ENCODE measurements at regions not wholly inside any gene's neighbourhood (a gene's known extent, or its start where the extent isn't known, plus 50 kb on each side); places are given as distances from the start of the nearest gene placed in this dataset.

GRCh38 chr5:160504906-160505305, 83.3 kb downstream of the PTTG1 start:
- Histone ChIP-seq H2BK12ac (ENCODE audit: low read length) (no peak overlapping the region), H3K9me3 (replicated peaks in 1 of 2; ENCODE audit: control insufficient read depth in 2 of 2, insufficient read depth in 1 of 2, low read depth in 1 of 2, low read length in 2 of 2) (peaks cover 0 to 2% of the 10 kb centered on the region in 2 donors), H3K4me1 (ENCODE audit: control insufficient read depth in 2 of 2, insufficient read depth in 1 of 2, low read depth in 1 of 2, low read length in 2 of 2) (peaks cover 1 to 4% of the 10 kb centered on the region in 2 donors), H3K4me3 (ENCODE audit: low read length in 2 of 2) (peak overlapping the region in 1 of 2 donors; percentile 3), H4K91ac (ENCODE audit: low read depth, low read length, poor library complexity) (peak overlapping the region; percentile 44), H2BK15ac (ENCODE audit: low read length) (no peak overlapping the region), H3K4me2 (ENCODE audit: insufficient read depth, low read length, poor library complexity, severe bottlenecking) (no peak overlapping the region), H3K18ac (ENCODE audit: low read length) (no peak overlapping the region), H3K14ac (ENCODE audit: low read length) (no peak overlapping the region), H3K4ac (ENCODE audit: low read length) (no peak overlapping the region), H3K27ac (replicated peaks; ENCODE audit: low read length) (no peak overlapping the region), H3K9ac (ENCODE audit: low read depth, low read length, poor library complexity) (peak overlapping the region; percentile 13), H4K8ac (ENCODE audit: low read depth, low read length) (peak overlapping the region; percentile 66), H3K27me3 (ENCODE audit: control insufficient read depth in 3 of 3, insufficient read depth in 3 of 3, low read depth in 1 of 3, low read length in 3 of 3) (no peaks in the 10 kb centered on the region), H2AK5ac (ENCODE audit: low read depth, low read length) (no peak overlapping the region), H2AFZ (ENCODE audit: low read length) (no peak overlapping the region), H2BK5ac (ENCODE audit: low read length) (no peak overlapping the region), H2BK120ac (ENCODE audit: low read depth, low read length) (no peak overlapping the region), H3K79me1 (ENCODE audit: low read depth, low read length) (no peaks in the 10 kb centered on the region), H3K36me3 (replicated peaks in 1 of 2; ENCODE audit: control insufficient read depth in 2 of 2, insufficient read depth in 2 of 2, low read length in 2 of 2) (no peaks in the 10 kb centered on the region), H3K23ac (ENCODE audit: low read depth, low read length, poor library complexity) (no peak overlapping the region)
- 100% methylated on average over 2 of the region's 2 CpGs; no CpG with 5 or more reads in 1 of the 2 donors for WGBS, 2 donors (ENCODE audit: extremely low coverage in 2 of 2, insufficient read length in 2 of 2, insufficient replicate concordance in 1 of 2)
- DNase-seq (ENCODE audit: low spot score): no peak

DNA sequence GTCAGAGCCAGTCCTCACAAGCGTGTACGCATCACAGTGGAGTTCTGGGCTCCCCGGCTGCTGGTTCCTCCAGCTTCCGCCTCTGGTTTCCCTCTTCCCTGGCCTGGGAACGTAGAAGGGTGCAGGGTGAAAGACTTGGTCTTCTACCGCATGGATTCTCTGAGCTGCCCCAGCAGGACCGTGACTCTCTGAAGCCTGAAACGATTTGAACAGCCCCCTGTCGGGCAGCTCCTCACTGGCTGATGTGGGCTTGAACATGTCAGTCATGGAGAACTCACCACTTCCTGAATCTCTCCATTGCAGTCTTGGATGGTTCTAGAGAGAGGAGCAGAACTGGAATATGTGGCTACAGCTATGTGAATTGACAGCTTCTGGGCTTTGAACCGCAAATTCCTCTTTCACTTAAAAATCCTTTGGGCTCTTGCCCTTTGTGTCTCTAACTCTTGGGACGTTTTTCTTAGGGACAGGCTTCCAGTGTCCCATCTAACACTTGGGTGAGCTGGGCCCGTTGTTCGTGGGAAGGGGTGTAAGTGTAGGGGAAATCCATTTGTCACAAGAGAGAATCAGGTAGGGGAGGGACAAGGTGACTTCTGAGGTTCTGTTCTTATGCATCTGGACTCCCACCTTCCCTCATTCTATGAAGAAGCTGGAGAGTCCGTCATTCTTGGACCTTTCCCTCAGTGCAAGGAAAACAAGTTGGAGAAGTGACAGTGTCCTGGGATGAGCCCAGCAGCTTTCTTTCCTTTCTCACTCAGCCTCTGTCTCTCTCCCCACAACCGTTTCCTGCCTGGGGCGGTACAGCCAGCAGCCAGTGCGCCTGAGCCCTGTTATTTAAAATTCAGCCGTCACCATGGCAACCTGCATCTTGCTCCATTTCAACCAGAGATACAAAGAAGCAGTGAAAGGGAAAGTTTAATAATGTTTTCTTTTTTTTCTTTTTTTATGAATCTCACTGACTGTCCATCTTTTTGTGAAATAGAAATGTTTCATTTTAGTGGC, 84.7 kb downstream of the PTTG1 start:
- Histone ChIP-seq H2BK12ac (ENCODE audit: low read length) (no peak overlapping the region), H3K27me3 (ENCODE audit: control insufficient read depth in 3 of 3, insufficient read depth in 3 of 3, low read depth in 1 of 3, low read length in 3 of 3) (no peaks in the 10 kb centered on the region), H3K23ac (ENCODE audit: low read depth, low read length, poor library complexity) (no peak overlapping the region), H3K4me3 (ENCODE audit: low read length in 2 of 2) (no peak overlapping the region), H4K8ac (ENCODE audit: low read depth, low read length) (no peak overlapping the region), H3K18ac (ENCODE audit: low read length) (no peak overlapping the region), H3K27ac (replicated peaks; ENCODE audit: low read length) (no peak overlapping the region), H2BK5ac (ENCODE audit: low read length) (no peak overlapping the region), H3K79me1 (ENCODE audit: low read depth, low read length) (no peaks in the 10 kb centered on the region), H3K9me3 (replicated peaks in 1 of 2; ENCODE audit: control insufficient read depth in 2 of 2, insufficient read depth in 1 of 2, low read depth in 1 of 2, low read length in 2 of 2) (peaks cover 0 to 2% of the 10 kb centered on the region in 2 donors), H3K9ac (ENCODE audit: low read depth, low read length, poor library complexity) (no peak overlapping the region), H2BK15ac (ENCODE audit: low read length) (no peak overlapping the region), H3K14ac (ENCODE audit: low read length) (no peak overlapping the region), H3K36me3 (replicated peaks in 1 of 2; ENCODE audit: control insufficient read depth in 2 of 2, insufficient read depth in 2 of 2, low read length in 2 of 2) (no peaks in the 10 kb centered on the region), H4K91ac (ENCODE audit: low read depth, low read length, poor library complexity) (no peak overlapping the region), H2AFZ (ENCODE audit: low read length) (peak overlapping the region; percentile 73), H2BK120ac (ENCODE audit: low read depth, low read length) (no peak overlapping the region), H2AK5ac (ENCODE audit: low read depth, low read length) (no peak overlapping the region), H3K4me1 (ENCODE audit: control insufficient read depth in 2 of 2, insufficient read depth in 1 of 2, low read depth in 1 of 2, low read length in 2 of 2) (peaks cover 0 to 4% of the 10 kb centered on the region in 2 donors), H3K4me2 (ENCODE audit: insufficient read depth, low read length, poor library complexity, severe bottlenecking) (no peak overlapping the region), H3K4ac (ENCODE audit: low read length) (no peak overlapping the region)
- WGBS, 2 donors (ENCODE audit: extremely low coverage in 2 of 2, insufficient read length in 2 of 2, insufficient replicate concordance in 1 of 2): no CpG with 5 or more reads among the region's 18 CpGs
- no peak for DNase-seq (ENCODE audit: low spot score)

DNA sequence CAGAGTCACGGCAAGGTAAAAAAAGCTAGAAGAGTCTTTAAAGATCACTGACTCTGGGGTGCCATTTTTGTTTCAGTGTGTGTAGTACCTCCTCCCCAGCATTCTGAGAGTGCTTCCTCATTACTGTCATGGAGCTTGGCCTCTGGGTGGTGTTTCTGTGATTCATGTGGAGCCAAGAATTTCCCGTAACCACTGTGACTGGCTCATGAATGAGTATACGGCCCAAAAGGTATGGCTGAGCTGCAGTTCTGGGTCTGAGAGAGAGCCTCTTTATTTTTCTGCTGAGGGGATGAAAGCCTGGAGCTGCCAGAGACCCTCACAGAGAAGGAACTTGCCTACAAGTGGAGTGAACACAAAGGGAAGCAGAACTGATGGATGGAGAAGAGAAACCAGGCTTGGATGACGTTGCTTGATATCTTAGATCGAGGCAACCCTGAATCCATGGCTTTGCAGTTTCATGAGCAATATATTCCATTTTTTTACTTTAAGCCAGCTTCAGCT, 85.6 kb downstream of the PTTG1 start:
- H3K18ac ChIP-seq (ENCODE audit: low read length): no peak overlapping the region
- H3K14ac ChIP-seq (ENCODE audit: low read length): no peak overlapping the region
- no peak overlapping the region for H2BK12ac ChIP-seq (ENCODE audit: low read length)
- no peak overlapping the region for H3K4me3 ChIP-seq (ENCODE audit: low read length in 2 of 2)
- H2BK15ac ChIP-seq (ENCODE audit: low read length): no peak overlapping the region
- H3K23ac ChIP-seq (ENCODE audit: low read depth, low read length, poor library complexity): no peak overlapping the region
- H3K27me3 ChIP-seq (ENCODE audit: control insufficient read depth in 3 of 3, insufficient read depth in 3 of 3, low read depth in 1 of 3, low read length in 3 of 3): no peaks in the 10 kb centered on the region
- no peaks in the 10 kb centered on the region for H3K79me1 ChIP-seq (ENCODE audit: low read depth, low read length)
- peaks cover 0 to 2% of the 10 kb centered on the region in 2 donors for H3K9me3 ChIP-seq (replicated peaks in 1 of 2; ENCODE audit: control insufficient read depth in 2 of 2, insufficient read depth in 1 of 2, low read depth in 1 of 2, low read length in 2 of 2)
- H2BK120ac ChIP-seq (ENCODE audit: low read depth, low read length): no peak overlapping the region
- H3K36me3 ChIP-seq (replicated peaks in 1 of 2; ENCODE audit: control insufficient read depth in 2 of 2, insufficient read depth in 2 of 2, low read length in 2 of 2): no peaks in the 10 kb centered on the region
- peaks cover 0 to 4% of the 10 kb centered on the region in 2 donors for H3K4me1 ChIP-seq (ENCODE audit: control insufficient read depth in 2 of 2, insufficient read depth in 1 of 2, low read depth in 1 of 2, low read length in 2 of 2)
- WGBS, 2 donors (ENCODE audit: extremely low coverage in 2 of 2, insufficient read length in 2 of 2, insufficient replicate concordance in 1 of 2): no CpG with 5 or more reads among the region's 5 CpGs
- DNase-seq (ENCODE audit: low spot score): no peak
- no peak overlapping the region for H2BK5ac ChIP-seq (ENCODE audit: low read length)
- H3K4me2 ChIP-seq (ENCODE audit: insufficient read depth, low read length, poor library complexity, severe bottlenecking): no peak overlapping the region
- H3K4ac ChIP-seq (ENCODE audit: low read length): no peak overlapping the region
- no peak overlapping the region for H3K27ac ChIP-seq (replicated peaks; ENCODE audit: low read length)
- H2AFZ ChIP-seq (ENCODE audit: low read length): no peak overlapping the region
- H3K9ac ChIP-seq (ENCODE audit: low read depth, low read length, poor library complexity): no peak overlapping the region
- H4K91ac ChIP-seq (ENCODE audit: low read depth, low read length, poor library complexity): no peak overlapping the region
- H4K8ac ChIP-seq (ENCODE audit: low read depth, low read length): no peak overlapping the region
- no peak overlapping the region for H2AK5ac ChIP-seq (ENCODE audit: low read depth, low read length)

- no CpG with 5 or more reads among the region's 9 CpGs for WGBS, 2 donors (ENCODE audit: extremely low coverage in 2 of 2, insufficient read length in 2 of 2, insufficient replicate concordance in 1 of 2)
Measured at GRCh38 chr5:160508780-160509361, 87.2 kb downstream of the PTTG1 start.

More at GRCh38 chr5:160508780-160509361, 87.2 kb downstream of the PTTG1 start:
- Histone ChIP-seq H3K9ac (ENCODE audit: low read depth, low read length, poor library complexity) (no peak overlapping the region), H3K79me1 (ENCODE audit: low read depth, low read length) (no peaks in the 10 kb centered on the region), H3K23ac (ENCODE audit: low read depth, low read length, poor library complexity) (no peak overlapping the region), H2BK12ac (ENCODE audit: low read length) (no peak overlapping the region), H2AFZ (ENCODE audit: low read length) (no peak overlapping the region), H4K8ac (ENCODE audit: low read depth, low read length) (no peak overlapping the region), H3K4me2 (ENCODE audit: insufficient read depth, low read length, poor library complexity, severe bottlenecking) (no peak overlapping the region), H3K4ac (ENCODE audit: low read length) (no peak overlapping the region), H3K27ac (replicated peaks; ENCODE audit: low read length) (no peak overlapping the region), H3K9me3 (replicated peaks in 1 of 2; ENCODE audit: control insufficient read depth in 2 of 2, insufficient read depth in 1 of 2, low read depth in 1 of 2, low read length in 2 of 2) (peaks cover 0 to 2% of the 10 kb centered on the region in 2 donors), H3K18ac (ENCODE audit: low read length) (no peak overlapping the region), H4K91ac (ENCODE audit: low read depth, low read length, poor library complexity) (no peak overlapping the region), H3K36me3 (replicated peaks in 1 of 2; ENCODE audit: control insufficient read depth in 2 of 2, insufficient read depth in 2 of 2, low read length in 2 of 2) (no peaks in the 10 kb centered on the region), H2BK5ac (ENCODE audit: low read length) (no peak overlapping the region), H3K14ac (ENCODE audit: low read length) (no peak overlapping the region), H3K27me3 (ENCODE audit: control insufficient read depth in 3 of 3, insufficient read depth in 3 of 3, low read depth in 1 of 3, low read length in 3 of 3) (no peaks in the 10 kb centered on the region), H2BK15ac (ENCODE audit: low read length) (no peak overlapping the region), H3K4me1 (ENCODE audit: control insufficient read depth in 2 of 2, insufficient read depth in 1 of 2, low read depth in 1 of 2, low read length in 2 of 2) (peaks cover 0 to 4% of the 10 kb centered on the region in 2 donors), H2BK120ac (ENCODE audit: low read depth, low read length) (no peak overlapping the region), H2AK5ac (ENCODE audit: low read depth, low read length) (no peak overlapping the region), H3K4me3 (ENCODE audit: low read length in 2 of 2) (no peak overlapping the region)
- peak; percentile 78 for DNase-seq (ENCODE audit: low spot score)

Data from neuronal stem cell (in vitro differentiated cells).